ENCODE measurements at regions not wholly inside any gene's neighbourhood (a gene's known extent, or its start where the extent isn't known, plus 50 kb on each side); places are given as distances from the start of the nearest gene placed in this dataset.

- TF ChIP-seq, protein P1, sequence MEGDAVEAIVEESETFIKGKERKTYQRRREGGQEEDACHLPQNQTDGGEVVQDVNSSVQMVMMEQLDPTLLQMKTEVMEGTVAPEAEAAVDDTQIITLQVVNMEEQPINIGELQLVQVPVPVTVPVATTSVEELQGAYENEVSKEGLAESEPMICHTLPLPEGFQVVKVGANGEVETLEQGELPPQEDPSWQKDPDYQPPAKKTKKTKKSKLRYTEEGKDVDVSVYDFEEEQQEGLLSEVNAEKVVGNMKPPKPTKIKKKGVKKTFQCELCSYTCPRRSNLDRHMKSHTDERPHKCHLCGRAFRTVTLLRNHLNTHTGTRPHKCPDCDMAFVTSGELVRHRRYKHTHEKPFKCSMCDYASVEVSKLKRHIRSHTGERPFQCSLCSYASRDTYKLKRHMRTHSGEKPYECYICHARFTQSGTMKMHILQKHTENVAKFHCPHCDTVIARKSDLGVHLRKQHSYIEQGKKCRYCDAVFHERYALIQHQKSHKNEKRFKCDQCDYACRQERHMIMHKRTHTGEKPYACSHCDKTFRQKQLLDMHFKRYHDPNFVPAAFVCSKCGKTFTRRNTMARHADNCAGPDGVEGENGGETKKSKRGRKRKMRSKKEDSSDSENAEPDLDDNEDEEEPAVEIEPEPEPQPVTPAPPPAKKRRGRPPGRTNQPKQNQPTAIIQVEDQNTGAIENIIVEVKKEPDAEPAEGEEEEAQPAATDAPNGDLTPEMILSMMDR (IDR thresholded peaks at IDR 0.05): no peak
- no peak for TF ChIP-seq POLR2A (IDR thresholded peaks at IDR 0.05)
Observed at GRCh38 chr15:57885435-57885834, 178.9 kb downstream of the POLR2M start.
